ENCODE measurements at regions not wholly inside any gene's neighbourhood (a gene's known extent, or its start where the extent isn't known, plus 50 kb on each side); places are given as distances from the start of the nearest gene placed in this dataset.

GRCh38 chr15:75131269-75131643, 70.4 kb upstream of the C15orf39 start:
- TF ChIP-seq CTCF (IDR thresholded peaks at IDR 0.05 in 8 of 11, conservative IDR thresholded peaks at IDR 0.05 in 3 of 11) = no peak
- TF ChIP-seq POLR2AphosphoS5 (IDR thresholded peaks at IDR 0.05) = no peak
- TF ChIP-seq POLR2A (IDR thresholded peaks at IDR 0.05) = no peak

Measured in spleen (tissue), 7 donors.